ENCODE measurements at regions not wholly inside any gene's neighbourhood (a gene's known extent, or its start where the extent isn't known, plus 50 kb on each side); places are given as distances from the start of the nearest gene placed in this dataset.

DNA sequence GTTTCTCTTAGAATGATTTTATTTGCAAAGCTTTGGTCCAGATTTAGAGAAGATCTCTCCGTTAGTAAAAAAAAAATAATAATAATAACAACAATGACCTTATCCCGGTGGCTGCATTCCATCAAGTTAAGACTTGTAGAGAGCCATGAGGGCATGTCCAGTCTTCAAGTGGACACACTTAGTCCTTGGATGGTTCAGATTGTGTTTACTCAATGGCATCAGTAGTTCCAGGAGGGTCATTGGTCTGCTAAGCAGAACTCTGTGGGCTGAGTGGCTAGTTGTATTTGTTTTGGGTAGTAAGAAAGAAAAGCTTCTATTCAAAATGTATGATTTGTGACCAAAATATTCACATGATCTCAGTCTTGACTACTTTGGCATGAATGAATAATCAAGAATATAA, 116.3 kb upstream of the UBE2E2 start:
- TF ChIP-seq POLR2AphosphoS5 (IDR thresholded peaks at IDR 0.05) (no peak), CTCF (IDR thresholded peaks at IDR 0.05) (no peak), POLR2A (IDR thresholded peaks at IDR 0.05) (no peak)

Measured in gastroesophageal sphincter (tissue), 3 donors.